Stimulated activated CD8-positive, alpha-beta memory T cell treated with anti-CD3 and anti-CD28 coated beads, Interleukin-7, amount 100 ng/mL, for 24 hours (primary cell): ENCODE measurements at regions not wholly inside any gene's neighbourhood (a gene's known extent, or its start where the extent isn't known, plus 50 kb on each side); places are given as distances from the start of the nearest gene placed in this dataset.
"Not testable (repeated sequence)": the region's sequence is repeated elsewhere in the genome, so short reads cannot be mapped to it uniquely, and the experiment has no call there.

ENCODE experiments used
- DNase-seq: peaks from one replicate; pipeline ENCODE4 v3.0.0-alpha.2; 2020; ENCODE audit warnings: low read depth

DNA sequence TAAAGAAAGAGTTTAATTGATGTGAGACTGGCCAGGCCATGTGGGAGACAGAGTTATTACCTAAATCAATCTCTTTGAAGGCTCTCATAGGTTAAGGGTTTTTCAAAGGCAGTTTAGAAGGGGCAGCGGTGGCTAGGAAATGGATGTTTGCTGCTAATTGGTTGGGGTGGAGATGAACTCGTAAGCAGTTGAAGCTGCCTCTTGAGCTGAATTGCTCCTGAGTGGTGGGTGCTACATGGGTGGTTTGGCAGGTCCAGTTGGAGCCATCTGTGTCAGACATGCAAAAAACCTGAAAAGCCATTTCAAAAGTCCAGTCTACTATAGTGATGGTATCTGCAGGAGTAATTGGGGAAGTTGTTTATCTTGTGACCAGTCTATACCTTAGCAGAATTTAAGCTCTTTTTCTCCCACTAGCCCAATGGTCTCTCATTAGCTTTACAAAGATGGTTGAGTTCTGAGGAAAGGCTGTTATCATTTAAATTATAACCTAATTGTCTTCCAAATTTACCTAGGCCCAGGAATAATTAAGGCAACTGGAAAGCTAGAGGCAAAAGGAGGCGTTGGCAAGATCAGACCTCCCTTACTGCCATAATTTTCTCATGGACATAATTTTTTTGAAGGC, 762.4 kb upstream of the FRG1 start:
- DNase-seq: no peak

DNA sequence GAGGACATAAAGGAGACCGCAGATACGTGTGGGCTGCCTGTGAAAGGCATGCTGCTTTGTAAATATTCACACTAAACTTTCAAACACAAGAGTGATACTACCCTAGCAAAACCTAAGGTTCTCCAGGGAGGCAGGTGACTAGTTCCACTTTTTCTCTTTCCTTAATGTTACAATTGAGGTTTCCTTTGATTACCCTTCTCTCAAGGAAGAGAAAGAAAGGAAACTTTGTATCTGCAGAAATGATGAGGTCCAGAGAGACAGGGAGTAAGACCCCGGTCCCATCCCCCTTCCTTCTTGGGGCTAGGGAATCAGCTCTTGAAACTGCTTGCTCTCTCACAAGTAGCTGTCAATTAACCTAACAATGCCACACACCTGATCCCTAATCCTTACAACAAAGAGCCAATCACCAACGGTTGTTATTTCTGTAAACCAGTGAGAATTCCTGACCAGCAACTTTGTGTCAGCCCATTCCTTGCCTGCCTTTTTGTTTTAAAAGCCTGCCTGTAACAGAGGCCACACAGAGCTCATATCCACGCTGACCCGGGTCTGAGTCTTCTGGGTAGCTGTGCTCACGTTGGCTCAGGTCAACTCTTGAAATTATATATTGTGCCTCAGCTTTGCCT, 754.8 kb upstream of the FRG1 start:
- DNase-seq: no peak

GRCh38 chr4:189187531-189188052, 753.1 kb upstream of the FRG1 start:
- DNase-seq: no peak

DNA sequence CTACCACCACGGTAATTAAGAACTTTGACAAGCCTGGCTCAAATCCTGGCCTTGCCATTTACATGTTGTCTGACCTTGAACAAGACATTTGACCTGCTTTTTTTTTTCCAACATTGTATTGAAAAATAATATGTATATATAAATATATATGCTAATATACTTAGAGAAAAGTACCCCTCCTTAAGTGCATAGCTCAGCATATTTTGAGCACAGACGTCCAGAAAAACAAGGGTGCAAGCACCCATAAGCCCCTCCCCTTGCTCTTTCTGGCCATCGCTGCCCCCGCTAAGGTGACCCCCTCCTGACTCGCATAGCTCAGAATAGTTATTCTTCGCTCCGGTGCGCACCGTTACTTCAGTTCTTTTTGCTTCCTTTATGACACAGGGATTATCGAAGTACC, 742.0 kb upstream of the FRG1 start:
- no peak for DNase-seq

GRCh38 chr4:189200353-189200752, 740.3 kb upstream of the FRG1 start:
- DNase-seq: no peak

GRCh38 chr4:189202182-189202868, 738.3 kb upstream of the FRG1 start:
- DNase-seq: no peak

DNA sequence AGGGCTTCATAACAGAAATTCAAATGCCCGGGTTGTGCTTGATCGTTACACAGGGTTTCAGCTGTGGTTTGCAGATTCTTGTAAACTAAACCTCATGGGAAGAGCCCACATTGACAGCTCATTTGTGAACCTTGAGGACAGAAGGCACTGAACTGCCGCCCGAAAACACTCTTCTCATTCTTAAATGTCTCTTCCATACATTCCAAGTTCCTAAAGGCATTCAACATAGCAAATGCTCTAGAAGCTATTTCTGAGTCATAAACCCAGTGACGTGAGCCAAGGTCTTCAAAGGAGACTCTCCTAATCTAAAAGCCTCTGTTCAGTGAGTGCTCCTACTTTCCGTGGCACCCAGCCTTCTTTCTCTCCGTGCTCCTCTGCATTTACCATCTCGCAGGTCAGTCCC, 737.8 kb upstream of the FRG1 start:
- no peak for DNase-seq

DNA sequence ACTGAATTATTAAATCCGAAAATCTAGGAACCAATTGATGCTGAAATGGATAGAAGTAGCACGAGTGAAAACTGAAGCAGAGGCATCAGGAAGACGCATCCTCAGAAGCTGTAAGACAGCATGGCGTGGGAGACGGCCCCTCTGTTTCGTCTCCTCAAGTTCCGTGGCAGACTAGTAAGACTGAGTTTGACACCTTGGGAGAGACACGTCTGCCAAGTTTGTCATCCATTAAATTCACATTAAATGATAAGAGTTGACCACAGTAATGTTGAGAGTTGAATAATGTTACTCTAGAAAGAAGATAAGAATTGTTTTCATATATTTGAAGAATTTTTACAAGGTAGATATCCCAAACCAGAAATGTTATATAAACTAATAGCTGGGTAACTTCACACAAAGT, 736.1 kb upstream of the FRG1 start:
- no peak for DNase-seq

DNA sequence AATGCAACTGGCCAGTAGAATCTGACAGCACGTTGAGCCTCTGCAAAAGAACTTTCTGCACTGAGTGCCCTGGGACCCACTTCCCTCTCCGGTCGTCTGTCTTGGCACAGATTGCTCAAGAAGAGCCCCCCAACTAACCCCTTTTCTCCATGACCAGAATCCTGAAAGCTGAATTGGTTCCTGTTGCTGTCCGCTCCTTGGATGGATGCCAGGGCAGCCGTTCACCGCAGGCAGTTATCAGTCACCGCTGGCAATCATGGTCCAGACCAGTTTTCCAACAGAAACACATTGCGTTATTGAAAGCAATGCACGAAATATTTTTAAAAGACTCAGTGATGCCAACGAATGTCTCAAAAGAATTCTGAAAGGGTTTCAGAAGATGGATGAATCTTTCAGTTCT, 733.7 kb upstream of the FRG1 start:
- DNase-seq: no peak

DNA sequence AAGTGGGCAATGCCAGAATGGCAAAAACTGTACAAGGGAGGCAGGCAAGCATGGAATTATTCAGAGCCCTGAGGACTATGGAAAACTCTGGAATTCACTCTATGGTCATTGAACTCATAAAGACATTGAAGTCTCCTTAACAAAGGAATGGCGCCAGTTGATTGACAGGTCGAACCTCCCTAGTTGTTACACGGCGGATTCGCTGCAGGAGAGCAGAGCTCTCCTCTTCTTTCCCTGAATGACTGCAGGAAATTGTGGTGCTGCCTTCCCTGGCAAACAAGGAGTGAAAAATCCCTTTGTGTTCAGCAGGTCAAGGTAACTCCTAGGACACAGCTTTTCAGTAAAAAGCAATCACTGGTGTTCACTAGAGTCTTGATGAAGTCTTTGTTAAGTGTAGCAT, 732.8 kb upstream of the FRG1 start:
- no peak for DNase-seq

DNA sequence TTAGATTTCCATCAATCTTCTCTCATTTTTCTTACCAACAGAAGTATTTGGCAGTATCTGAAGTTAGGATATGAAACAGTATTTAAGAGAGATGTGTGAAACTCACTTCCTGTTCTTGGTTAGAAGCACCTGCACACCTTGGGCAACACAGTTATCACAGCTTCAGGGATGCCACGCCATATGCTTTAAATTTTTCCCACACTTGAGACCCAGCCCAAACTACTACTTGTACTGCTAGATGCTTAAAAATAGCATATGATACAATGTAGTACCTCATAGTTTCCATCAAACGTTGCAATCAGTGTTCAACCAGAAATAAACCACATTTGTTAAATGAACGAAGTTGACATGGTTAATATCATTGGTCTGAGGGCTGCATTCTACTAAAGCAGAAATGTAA, 725.1 kb upstream of the FRG1 start:
- no peak for DNase-seq

- no peak for DNase-seq
These were observed 719.0 kb upstream of the FRG1 start for GRCh38 chr4:189221691-189222090.

- no peak for DNase-seq
These were observed 711.9 kb upstream of the FRG1 start for GRCh38 chr4:189228726-189229125.

GRCh38 chr4:189232274-189232673, 708.4 kb upstream of the FRG1 start:
- DNase-seq: no peak

DNA sequence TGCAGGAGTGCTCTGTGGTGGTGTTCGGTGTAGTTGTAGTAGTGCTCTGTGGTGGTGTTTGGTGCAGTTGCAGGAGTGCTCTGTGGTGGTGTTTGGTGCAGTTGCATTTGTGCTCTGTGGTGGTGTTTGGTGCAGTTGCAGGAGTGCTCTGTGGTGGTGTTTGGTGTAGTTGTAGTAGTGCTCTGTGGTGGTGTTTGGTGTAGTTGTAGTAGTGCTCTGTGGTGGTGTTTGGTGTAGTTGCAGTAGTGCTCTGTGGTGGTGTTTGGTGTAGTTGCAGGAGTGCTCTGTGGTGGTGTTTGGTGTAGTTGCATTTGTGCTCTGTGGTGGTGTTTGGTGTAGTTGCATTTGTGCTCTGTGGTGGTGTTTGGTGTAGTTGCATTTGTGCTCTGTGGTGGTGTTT, 706.9 kb upstream of the FRG1 start:
- not testable (repeated sequence) for DNase-seq

GRCh38 chr4:189234948-189235347, 705.7 kb upstream of the FRG1 start:
- DNase-seq: not testable (repeated sequence)

DNA sequence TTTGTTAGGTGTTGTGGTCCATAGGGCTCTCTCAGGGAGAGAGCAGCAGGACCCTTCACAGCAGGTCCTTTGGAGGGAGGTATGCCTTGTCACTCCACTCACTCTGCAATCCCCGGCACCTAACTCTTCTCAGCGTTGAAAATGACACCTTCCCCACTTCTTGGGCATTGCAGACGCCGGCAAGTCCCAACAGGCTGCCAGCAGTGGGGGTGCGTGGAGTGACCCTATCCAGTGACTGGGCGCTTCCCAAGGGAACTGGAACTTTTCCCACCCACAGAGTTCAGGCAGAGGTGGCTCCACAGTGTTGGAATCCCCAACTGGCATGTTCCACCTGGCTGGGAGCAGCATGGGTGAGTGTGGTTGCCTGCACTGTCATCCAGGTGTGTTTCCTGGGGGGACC, 705.1 kb upstream of the FRG1 start:
- no peak for DNase-seq

- DNase-seq: not testable (repeated sequence)
These were observed 704.4 kb upstream of the FRG1 start for GRCh38 chr4:189236321-189236720.

DNA sequence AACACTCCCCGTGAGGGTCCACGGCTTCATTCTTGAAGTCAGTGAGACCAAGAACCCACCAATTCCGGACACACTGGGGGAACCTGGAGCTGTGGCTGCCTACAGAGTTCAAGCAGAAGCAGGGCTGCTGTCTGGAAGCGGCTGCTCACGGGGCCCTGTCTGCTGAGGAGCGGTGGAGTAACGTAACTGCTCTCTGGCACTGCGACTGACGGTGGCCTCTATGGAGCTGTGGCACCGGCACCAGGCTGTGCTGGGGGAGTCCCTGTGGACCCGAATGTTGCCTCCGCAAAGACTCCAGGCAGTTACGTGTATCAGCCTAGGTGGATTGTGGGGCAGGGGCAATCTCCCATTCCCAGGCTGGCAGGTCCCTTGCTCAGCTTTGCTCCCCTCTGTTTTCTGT, 703.3 kb upstream of the FRG1 start:
- no peak for DNase-seq

DNA sequence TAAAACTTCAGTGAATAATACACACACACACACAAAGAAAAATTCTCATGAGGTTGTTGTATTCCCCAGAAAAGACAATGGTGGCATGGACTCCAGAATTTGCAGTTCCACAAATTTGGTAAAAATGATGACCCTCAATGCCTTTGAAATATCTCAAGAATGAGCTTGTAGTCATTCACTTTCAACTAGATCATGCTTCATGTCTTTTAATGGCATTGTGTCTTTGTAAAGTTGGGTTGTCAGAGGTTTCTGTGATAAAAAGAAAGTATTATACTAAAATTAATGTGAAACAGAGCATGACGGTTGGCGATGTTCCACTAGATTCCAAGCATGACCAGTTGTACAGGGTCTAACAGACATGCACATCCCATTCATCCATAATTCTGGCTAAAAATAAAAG, 685.0 kb upstream of the FRG1 start:
- no peak for DNase-seq

- DNase-seq: no peak
These were observed 679.2 kb upstream of the FRG1 start for GRCh38 chr4:189261475-189261874.

DNA sequence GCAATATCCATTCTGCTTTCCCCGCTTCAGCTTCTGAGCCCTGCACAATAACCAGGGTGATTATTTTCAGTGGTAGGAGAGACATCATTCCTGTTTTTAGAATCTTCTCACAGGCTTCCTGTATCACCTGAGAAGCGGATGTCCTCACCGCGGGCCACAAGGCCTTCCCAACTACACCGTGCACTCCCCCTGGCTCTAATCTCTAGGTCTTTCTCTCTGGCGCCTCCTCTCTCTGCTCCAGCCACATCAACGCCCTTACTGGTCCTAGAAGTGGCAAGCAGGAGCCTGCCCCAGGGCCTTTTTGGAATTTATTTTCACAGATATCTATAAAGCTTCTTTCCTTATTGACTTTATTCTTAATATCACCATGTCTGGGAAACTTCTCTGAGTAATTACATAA, 675.2 kb upstream of the FRG1 start:
- no peak for DNase-seq

- no peak for DNase-seq
These were observed 673.2 kb upstream of the FRG1 start for GRCh38 chr4:189267312-189267965.
